Fibroblast of villous mesenchyme (primary cell): ENCODE measurements at regions not wholly inside any gene's neighbourhood (a gene's known extent, or its start where the extent isn't known, plus 50 kb on each side); places are given as distances from the start of the nearest gene placed in this dataset.
"Not testable (repeated sequence)": the region's sequence is repeated elsewhere in the genome, so short reads cannot be mapped to it uniquely, and the experiment has no call there.

Source experiments
- DNase-seq: peaks from one replicate; pipeline ENCODE4 v3.0.0-alpha.2; 2010; ENCODE audit warnings: low read depth
- H3K4me3 ChIP-seq: 2 replicates; pipeline ENCODE4 v1.5.1; 2011; ENCODE audit warnings: low read depth, mild to moderate bottlenecking, low read length
- TF ChIP-seq, protein P1 (sequence below): IDR thresholded peaks from 2 replicates; pipeline ENCODE4 v1.5.1; 2012; ENCODE audit warnings: low read depth, mild to moderate bottlenecking, low read length; ENCODE audit not compliant: insufficient read depth

DNA sequence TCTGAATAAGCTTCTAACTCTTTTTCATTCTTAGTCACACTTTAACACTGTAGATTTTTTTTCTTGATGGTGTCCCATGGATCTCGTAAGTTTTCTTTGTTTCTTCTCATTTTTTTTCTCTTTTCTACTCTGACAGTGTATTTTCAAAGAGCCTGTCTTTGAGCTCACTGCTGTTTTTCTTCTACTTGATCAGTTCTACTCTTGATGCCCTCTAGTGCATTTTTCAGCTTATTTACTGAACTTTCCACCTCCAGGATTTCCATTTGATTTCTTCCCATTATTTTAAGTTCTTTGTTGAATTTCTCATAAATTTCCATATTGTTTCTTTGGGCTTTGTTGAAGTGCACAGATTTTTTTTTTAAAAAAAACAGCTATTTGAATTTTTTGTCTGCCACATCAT lies 2641.1 kb upstream of the DEFB115 start:
- TF ChIP-seq, protein P1, sequence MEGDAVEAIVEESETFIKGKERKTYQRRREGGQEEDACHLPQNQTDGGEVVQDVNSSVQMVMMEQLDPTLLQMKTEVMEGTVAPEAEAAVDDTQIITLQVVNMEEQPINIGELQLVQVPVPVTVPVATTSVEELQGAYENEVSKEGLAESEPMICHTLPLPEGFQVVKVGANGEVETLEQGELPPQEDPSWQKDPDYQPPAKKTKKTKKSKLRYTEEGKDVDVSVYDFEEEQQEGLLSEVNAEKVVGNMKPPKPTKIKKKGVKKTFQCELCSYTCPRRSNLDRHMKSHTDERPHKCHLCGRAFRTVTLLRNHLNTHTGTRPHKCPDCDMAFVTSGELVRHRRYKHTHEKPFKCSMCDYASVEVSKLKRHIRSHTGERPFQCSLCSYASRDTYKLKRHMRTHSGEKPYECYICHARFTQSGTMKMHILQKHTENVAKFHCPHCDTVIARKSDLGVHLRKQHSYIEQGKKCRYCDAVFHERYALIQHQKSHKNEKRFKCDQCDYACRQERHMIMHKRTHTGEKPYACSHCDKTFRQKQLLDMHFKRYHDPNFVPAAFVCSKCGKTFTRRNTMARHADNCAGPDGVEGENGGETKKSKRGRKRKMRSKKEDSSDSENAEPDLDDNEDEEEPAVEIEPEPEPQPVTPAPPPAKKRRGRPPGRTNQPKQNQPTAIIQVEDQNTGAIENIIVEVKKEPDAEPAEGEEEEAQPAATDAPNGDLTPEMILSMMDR, result no peak
- H3K4me3 ChIP-seq, result no peak overlapping the region
- DNase-seq, result no peak

DNA sequence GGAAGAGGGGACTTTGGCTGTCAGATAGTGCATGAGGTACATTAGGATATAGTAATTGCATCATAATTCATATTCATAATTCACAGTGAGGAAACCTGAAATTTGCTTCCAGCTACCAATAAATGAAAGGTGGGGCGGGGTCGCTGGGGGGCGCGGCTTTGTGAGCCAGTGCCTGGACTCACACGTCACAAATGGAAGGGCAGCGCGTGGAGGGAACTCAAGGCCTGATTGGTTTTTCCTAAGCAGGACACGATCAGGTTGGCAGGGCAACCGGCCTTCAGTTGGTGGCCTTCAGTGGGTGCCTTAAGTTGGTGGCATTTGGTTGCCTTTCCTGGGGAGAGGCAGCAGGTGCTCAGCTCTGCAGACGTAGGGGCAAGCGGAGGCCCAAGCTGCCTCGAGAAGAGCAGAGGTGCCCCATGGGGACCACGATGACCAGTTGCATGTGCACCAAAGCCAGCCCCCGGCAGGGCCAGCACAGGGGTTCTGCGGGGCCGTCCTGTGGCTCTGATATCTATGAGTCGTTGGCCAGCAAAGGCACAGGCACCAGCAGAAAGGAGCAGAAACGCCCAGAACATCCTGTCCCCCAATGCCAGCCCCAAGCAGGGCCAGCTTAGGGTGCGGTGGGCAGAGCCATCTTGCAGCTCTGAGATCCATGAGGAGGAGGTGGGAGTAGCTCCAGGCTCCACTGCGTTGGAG lies 2637.4 kb upstream of the DEFB115 start:
- H3K4me3 ChIP-seq, DNase-seq: not testable (repeated sequence)

DNA sequence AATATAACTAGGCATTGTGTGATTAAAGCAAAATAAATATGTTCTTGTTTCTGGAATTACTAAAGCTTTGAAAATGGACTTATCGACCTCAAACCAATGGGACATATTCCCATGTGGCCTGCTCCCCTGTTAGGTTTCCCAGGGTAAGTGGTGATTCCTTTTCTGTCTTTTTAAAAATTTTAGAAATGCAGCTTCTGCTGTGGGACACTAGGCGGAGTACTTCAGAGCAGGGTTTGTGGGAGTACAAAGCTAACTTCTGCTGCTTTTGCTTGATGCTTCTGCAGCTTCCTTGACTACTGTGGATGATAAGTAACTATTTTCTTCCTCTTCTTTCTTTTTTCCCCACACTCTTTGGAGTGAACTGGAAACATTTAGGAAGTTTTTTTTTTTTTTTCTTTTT lies 2632.4 kb upstream of the DEFB115 start:
- not testable (repeated sequence) for H3K4me3 ChIP-seq, DNase-seq

DNA sequence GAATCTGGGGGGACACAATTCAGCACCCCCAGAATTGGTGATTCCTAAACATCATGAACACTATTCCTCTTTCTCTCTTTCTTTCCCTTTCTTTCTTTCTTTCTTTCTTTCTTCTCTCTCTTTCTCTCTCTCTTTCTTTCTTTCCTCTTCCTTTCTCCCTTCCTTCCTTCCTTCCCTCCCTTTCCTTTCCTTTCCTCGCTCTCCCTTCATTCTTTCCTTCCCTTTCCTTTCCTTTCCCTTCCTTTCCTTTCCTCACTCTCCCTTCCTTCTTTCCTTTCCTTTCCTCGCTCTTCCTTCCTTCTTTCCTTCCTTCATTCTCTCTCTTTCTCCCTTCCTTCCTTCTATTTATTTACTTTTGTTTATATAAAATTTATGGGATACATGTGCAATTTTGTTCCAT lies 2616.6 kb upstream of the DEFB115 start:
- not testable (repeated sequence) for H3K4me3 ChIP-seq, DNase-seq
